Endothelial cell of umbilical vein (primary cell): ENCODE measurements at regions not wholly inside any gene's neighbourhood (a gene's known extent, or its start where the extent isn't known, plus 50 kb on each side); places are given as distances from the start of the nearest gene placed in this dataset.

ENCODE experiments used
- CTCF ChIP-seq, 2 donors: IDR thresholded peaks; 1 replicate in 1 of 2; 2 replicates in 1 of 2; pipeline ENCODE4 v1.5.1; 2011; ENCODE audit warnings: low read length in 2 of 2, mild to moderate bottlenecking in 2 of 2, moderate library complexity in 2 of 2, control low read depth in 1 of 2, inconsistent platforms in 1 of 2, low read depth in 1 of 2; ENCODE audit not compliant: insufficient read depth in 1 of 2; ENCODE audit errors: extremely low read depth in 1 of 2
- EZH2 ChIP-seq: IDR thresholded peaks from 2 replicates; pipeline ENCODE4 v1.6.1; 2012; ENCODE audit warnings: borderline replicate concordance, low read depth, mild to moderate bottlenecking, moderate library complexity, low read length, inconsistent platforms; ENCODE audit not compliant: severe bottlenecking
- GATA2 ChIP-seq: IDR thresholded peaks from 2 replicates; pipeline ENCODE4 v1.7.0; 2011; ENCODE audit warnings: low read depth, mild to moderate bottlenecking, moderate library complexity, mixed read lengths, low read length; ENCODE audit not compliant: insufficient read length, insufficient read depth

GRCh38 chr3:160617636-160618035, 52.3 kb upstream of the KPNA4 start:
- TF ChIP-seq CTCF (IDR thresholded peaks at IDR 0.05; ENCODE audit: extremely low read depth in 1 of 2, insufficient read depth in 1 of 2, low read depth in 1 of 2, low read length in 2 of 2) (no peak), GATA2 (no peak), EZH2 (no peak)
